Neutrophil (primary cell): ENCODE measurements at regions not wholly inside any gene's neighbourhood (a gene's known extent, or its start where the extent isn't known, plus 50 kb on each side); places are given as distances from the start of the nearest gene placed in this dataset.

Experiments used
- H3K27ac ChIP-seq: fragments of 200-600 bp; sonication (generic); 2 replicates; pipeline ENCODE4 v1.5.1; 2016; ENCODE audit warnings: mild to moderate bottlenecking, moderate library complexity
- H3K27me3 ChIP-seq: fragments of 200-600 bp; sonication (generic); 2 replicates; pipeline ENCODE4 v1.6.0; 2016; ENCODE audit warnings: mild to moderate bottlenecking
- H3K36me3 ChIP-seq: fragments of 200-600 bp; sonication (generic); 2 replicates; pipeline ENCODE4 v1.5.1; 2017
- H3K4me1 ChIP-seq, 2 experiments: fragments of 200-600 bp in 1 of 2; sonication (generic) in 1 of 2; 1 replicate in 1 of 2; 2 replicates in 1 of 2; pipeline versions ENCODE4 v1.5.1 to v1.6.1; 2013 to 2016; ENCODE audit warnings: low read depth in 1 of 2, low read length in 1 of 2, mild to moderate bottlenecking in 1 of 2, moderate library complexity in 1 of 2; ENCODE audit not compliant: control insufficient read depth in 1 of 2, insufficient read depth in 1 of 2
- H3K4me3 ChIP-seq, 2 experiments: fragments of 200-600 bp in 1 of 2; sonication (generic) in 1 of 2; 1 replicate in 1 of 2; 2 replicates in 1 of 2; pipeline ENCODE4 v1.5.1; 2013 to 2016; ENCODE audit warnings: low read depth in 1 of 2, low read length in 1 of 2, mild to moderate bottlenecking in 1 of 2, moderate library complexity in 1 of 2
- H3K9me3 ChIP-seq: fragments of 200-600 bp; sonication (generic); 2 replicates; pipeline ENCODE4 v1.5.1; 2016
- TF ChIP-seq, protein P1 (sequence below): fragments of 200-600 bp; sonication (generic); IDR thresholded peaks from 2 replicates; pipeline ENCODE4 v1.5.1; 2016; ENCODE audit warnings: antibody characterized with exemption

DNA sequence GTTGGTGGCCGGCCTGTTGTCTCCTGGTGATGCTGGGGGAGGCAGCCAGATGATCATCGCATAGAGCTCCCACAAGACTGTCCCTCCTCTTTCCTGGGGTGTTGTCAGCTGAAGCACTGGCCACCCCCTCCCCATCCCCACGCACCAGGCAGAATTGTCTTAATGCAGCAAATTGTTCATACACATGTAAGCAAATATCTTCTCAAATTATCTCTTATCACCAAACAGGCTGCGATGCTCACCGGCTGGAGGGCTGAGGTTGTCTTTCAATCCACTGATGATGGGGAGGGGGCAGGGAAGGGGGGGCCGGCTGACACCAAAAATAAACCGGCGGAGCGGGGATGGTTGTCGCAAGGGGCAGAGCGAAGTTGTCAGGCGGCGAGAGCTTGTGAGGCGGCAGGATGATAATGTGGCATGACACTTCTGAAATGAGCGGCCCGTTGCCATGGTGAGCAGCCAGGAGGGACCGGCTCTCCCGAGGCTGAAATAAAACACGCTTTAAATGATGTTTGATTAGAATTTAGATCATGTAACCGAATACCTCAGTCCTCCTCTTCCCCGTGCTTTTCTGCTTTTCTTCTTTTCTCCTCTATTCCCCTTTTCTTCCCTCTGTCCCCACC, 59.8 kb downstream of the MRM1 start:
- Histone ChIP-seq H3K27ac (no peak overlapping the region), H3K4me3 (no peak overlapping the region), H3K4me1 (no peaks in the 10 kb centered on the region), H3K36me3 (no peaks in the 10 kb centered on the region), H3K27me3 (peaks cover 64% of the 10 kb centered on the region), H3K9me3 (no peaks in the 10 kb centered on the region)
- TF ChIP-seq, protein P1, sequence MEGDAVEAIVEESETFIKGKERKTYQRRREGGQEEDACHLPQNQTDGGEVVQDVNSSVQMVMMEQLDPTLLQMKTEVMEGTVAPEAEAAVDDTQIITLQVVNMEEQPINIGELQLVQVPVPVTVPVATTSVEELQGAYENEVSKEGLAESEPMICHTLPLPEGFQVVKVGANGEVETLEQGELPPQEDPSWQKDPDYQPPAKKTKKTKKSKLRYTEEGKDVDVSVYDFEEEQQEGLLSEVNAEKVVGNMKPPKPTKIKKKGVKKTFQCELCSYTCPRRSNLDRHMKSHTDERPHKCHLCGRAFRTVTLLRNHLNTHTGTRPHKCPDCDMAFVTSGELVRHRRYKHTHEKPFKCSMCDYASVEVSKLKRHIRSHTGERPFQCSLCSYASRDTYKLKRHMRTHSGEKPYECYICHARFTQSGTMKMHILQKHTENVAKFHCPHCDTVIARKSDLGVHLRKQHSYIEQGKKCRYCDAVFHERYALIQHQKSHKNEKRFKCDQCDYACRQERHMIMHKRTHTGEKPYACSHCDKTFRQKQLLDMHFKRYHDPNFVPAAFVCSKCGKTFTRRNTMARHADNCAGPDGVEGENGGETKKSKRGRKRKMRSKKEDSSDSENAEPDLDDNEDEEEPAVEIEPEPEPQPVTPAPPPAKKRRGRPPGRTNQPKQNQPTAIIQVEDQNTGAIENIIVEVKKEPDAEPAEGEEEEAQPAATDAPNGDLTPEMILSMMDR: no peak

DNA sequence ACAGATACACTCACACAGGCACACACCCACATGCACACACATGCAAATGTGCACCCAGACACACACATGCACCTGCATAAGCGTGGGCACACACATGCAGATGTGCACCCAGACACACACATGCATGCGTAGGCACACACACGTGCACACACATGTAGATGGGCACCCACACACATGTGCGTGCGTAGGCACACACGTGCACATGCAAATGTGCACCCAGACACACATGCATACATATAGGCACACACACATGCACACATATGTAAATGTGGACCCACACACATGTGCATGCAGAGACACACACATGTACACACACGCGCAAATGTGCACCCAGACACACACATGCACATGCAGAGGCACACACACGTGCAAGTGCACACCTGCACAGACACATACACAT, 60.3 kb downstream of the MRM1 start:
- no peaks in the 10 kb centered on the region for H3K36me3 ChIP-seq
- H3K4me1 ChIP-seq: no peaks in the 10 kb centered on the region
- no peaks in the 10 kb centered on the region for H3K9me3 ChIP-seq
- H3K27me3 ChIP-seq: peaks cover 59% of the 10 kb centered on the region
- H3K27ac ChIP-seq: no peak overlapping the region
- TF ChIP-seq, protein P1: no peak
- no peak overlapping the region for H3K4me3 ChIP-seq

DNA sequence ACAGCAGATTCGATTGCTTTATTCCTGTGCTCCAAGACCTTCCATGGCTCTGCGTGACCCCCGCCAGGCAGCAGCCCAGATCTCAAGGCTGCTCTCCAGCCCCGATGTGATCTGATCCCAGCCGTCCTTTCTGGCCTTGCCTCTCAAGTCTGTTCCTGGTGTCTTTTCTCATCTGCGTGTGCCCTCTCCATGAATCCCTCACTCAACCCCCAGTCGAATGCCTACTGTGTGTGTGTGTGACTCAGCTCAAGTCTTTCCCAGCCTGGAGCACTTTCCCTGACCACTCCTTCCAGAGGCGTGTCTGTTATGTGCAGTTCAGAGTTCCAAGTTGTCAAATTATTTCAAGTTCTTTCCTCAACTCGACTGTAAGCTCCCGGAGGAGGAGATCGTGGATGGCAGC, 64.0 kb downstream of the MRM1 start:
- Histone ChIP-seq H3K27ac (no peak overlapping the region), H3K36me3 (no peaks in the 10 kb centered on the region), H3K9me3 (no peaks in the 10 kb centered on the region), H3K4me3 (no peak overlapping the region), H3K4me1 (no peaks in the 10 kb centered on the region), H3K27me3 (peaks cover 21% of the 10 kb centered on the region)
- TF ChIP-seq, protein P1: no peak

DNA sequence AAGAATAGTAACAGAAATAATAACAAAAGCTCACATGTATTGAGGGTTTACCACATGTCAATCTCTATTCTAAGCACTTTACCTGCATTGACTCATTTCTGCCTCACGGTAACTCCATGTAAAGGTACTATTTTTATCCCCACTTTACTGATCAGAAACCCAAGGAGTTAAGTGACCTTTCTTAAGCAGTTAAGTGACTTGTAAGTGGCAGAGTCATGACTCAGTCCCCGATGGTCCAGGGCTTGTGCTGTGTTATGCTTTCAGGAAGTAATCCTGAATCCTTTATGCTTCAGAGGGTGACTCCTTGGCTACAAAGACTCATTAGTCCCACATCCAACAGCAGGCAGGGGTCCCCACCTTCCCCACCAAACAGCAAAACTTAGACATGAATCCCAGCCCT, 66.5 kb downstream of the MRM1 start:
- TF ChIP-seq, protein P1: no peak
- Histone ChIP-seq H3K27ac (no peak overlapping the region), H3K27me3 (no peaks in the 10 kb centered on the region), H3K4me3 (no peak overlapping the region), H3K9me3 (no peaks in the 10 kb centered on the region), H3K4me1 (no peaks in the 10 kb centered on the region), H3K36me3 (no peaks in the 10 kb centered on the region)

DNA sequence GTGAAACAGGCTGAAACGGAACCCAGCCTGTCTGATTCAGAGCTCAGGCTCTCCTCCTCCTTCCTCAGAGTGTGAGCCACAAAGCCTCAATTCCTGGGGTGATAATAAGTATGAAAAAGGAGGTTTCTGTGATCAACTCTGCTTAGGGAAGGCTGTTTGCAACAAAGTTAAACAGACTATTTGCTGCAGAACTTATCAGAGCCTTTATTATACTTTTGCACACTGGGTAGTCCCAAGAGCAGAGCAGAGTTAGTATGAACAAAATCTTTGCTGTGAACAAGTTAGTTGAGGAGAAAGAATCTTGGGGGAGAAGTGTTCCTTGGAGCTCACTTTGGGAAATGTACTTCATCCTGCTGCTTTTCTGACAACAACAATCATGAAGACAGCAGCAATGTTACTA, 67.4 kb downstream of the MRM1 start:
- Histone ChIP-seq H3K9me3 (no peaks in the 10 kb centered on the region), H3K27me3 (no peaks in the 10 kb centered on the region), H3K27ac (no peak overlapping the region), H3K36me3 (no peaks in the 10 kb centered on the region), H3K4me1 (no peaks in the 10 kb centered on the region), H3K4me3 (no peak overlapping the region)
- TF ChIP-seq, protein P1: no peak

DNA sequence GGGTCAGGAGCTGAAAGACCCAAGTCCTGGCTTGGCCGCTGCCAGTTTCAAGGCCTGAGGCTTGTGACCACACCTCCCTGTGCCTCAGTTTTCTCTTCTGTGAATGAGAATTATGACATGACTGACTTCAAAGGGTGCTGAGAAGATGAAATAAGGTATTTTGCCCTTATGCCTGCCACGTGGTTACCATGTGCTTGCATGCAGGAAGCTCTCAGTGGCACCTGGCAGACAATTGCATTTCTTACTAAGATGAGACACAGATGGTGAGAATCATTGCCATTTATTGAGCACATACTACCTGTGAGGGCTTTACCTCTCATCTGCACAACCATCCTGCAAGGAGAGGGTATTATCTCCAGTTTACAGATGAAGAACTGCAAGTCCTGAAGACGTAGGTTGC, 69.8 kb downstream of the MRM1 start:
- H3K36me3 ChIP-seq: no peaks in the 10 kb centered on the region
- TF ChIP-seq, protein P1: no peak
- H3K4me1 ChIP-seq: no peaks in the 10 kb centered on the region
- peaks cover 6% of the 10 kb centered on the region for H3K27me3 ChIP-seq
- H3K9me3 ChIP-seq: no peaks in the 10 kb centered on the region
- no peak overlapping the region for H3K4me3 ChIP-seq
- H3K27ac ChIP-seq: no peak overlapping the region
